Germinal center (tissue), 1 donor: ENCODE measurements at regions not wholly inside any gene's neighbourhood (a gene's known extent, or its start where the extent isn't known, plus 50 kb on each side); places are given as distances from the start of the nearest gene placed in this dataset.
"Not testable (repeated sequence)": the region's sequence is repeated elsewhere in the genome, so short reads cannot be mapped to it uniquely, and the experiment has no call there.

Source experiments
- DNase-seq: peaks from one replicate; pipeline ENCODE4 v3.0.0; 2012; ENCODE audit warnings: mixed read lengths, low spot score

GRCh38 chr5:171542525-171543140 lies 123.2 kb downstream of the FGF18 start:
- DNase-seq, result no peak

- no peak for DNase-seq
Measured at GRCh38 chr5:171543148-171543815, 123.8 kb downstream of the FGF18 start.

- no peak for DNase-seq
Measured at GRCh38 chr5:171544913-171545765, 125.7 kb downstream of the FGF18 start.

GRCh38 chr5:171549274-171549673 lies 129.8 kb downstream of the FGF18 start:
- no peak for DNase-seq

GRCh38 chr5:171553817-171554216 lies 134.4 kb downstream of the FGF18 start:
- DNase-seq, result not testable (repeated sequence)

- no peak for DNase-seq
Measured at GRCh38 chr5:171555160-171555559, 135.7 kb downstream of the FGF18 start.

- no peak for DNase-seq
Measured at GRCh38 chr5:171562822-171563221, 143.4 kb downstream of the FGF18 start.

GRCh38 chr5:171568389-171568788 lies 148.9 kb downstream of the FGF18 start:
- DNase-seq, result no peak

- no peak for DNase-seq
Measured at GRCh38 chr5:171569065-171569712, 149.7 kb downstream of the FGF18 start.

GRCh38 chr5:171570244-171570825 lies 150.9 kb downstream of the FGF18 start:
- no peak for DNase-seq

- DNase-seq, result no peak
Measured at GRCh38 chr5:171571663-171572062, 152.2 kb downstream of the FGF18 start.

GRCh38 chr5:171573021-171573420 lies 153.6 kb downstream of the FGF18 start:
- DNase-seq, result no peak

GRCh38 chr5:171573451-171574225 lies 154.2 kb downstream of the FGF18 start:
- DNase-seq, result no peak

GRCh38 chr5:171574376-171574775 lies 154.9 kb downstream of the FGF18 start:
- no peak for DNase-seq

- DNase-seq, result no peak
Measured at GRCh38 chr5:171575386-171575785, 155.9 kb downstream of the FGF18 start.

- DNase-seq, result no peak
Measured at GRCh38 chr5:171575808-171576207, 156.4 kb downstream of the FGF18 start.

GRCh38 chr5:171577042-171577758 lies 157.8 kb downstream of the FGF18 start:
- no peak for DNase-seq

- no peak for DNase-seq
Measured at GRCh38 chr5:171578049-171578828, 158.8 kb downstream of the FGF18 start.

GRCh38 chr5:171578829-171579491 lies 159.5 kb downstream of the FGF18 start:
- DNase-seq, result no peak
